Suppressor macrophage treated with lipopolysaccharide for 4 hours (primary cell): ENCODE measurements at regions not wholly inside any gene's neighbourhood (a gene's known extent, or its start where the extent isn't known, plus 50 kb on each side); places are given as distances from the start of the nearest gene placed in this dataset.

ENCODE experiments used
- DNase-seq: peaks from one replicate; pipeline ENCODE4 v3.0.0-alpha.2; 2020

DNA sequence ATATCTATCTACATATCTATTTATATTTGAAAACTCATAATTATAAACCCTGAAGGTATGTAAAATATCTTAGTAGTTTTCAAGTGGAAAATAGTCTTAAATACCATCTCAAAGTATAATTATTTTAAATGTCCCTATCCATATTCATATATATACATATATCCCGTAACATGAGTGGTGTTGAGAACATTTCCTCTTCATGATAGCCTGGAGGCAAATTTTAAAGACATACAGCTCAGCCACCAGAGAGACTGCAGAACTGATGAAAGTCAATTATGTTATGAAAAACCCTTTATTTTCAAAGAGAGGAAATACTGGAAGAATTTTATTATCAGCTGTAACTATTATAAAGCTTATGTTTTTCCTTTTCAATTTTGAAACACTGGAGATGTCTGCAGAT, 1806.7 kb upstream of the PCDH7 start:
- DNase-seq = no peak

- no peak for DNase-seq
Observed at GRCh38 chr4:28916585-28916984, 1803.6 kb upstream of the PCDH7 start.

DNA sequence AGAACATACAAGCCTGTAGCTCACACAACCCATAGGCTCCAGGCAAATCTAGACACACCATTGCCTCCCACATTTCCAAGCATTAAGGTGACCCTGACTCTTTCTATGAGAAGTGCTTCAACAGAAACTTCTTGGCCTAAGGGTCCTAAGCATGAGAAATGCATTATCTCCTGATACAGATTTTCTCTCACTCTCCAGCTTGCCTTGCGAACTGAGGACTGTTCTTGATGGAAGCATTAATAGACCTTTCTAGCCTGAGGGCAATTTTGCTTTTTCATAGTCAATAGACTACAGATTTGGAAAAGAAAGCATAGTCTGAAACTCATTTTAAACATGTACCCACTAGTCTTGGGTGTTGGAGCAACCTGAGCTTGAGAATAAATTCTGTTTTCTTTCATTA, 1801.3 kb upstream of the PCDH7 start:
- no peak for DNase-seq

DNA sequence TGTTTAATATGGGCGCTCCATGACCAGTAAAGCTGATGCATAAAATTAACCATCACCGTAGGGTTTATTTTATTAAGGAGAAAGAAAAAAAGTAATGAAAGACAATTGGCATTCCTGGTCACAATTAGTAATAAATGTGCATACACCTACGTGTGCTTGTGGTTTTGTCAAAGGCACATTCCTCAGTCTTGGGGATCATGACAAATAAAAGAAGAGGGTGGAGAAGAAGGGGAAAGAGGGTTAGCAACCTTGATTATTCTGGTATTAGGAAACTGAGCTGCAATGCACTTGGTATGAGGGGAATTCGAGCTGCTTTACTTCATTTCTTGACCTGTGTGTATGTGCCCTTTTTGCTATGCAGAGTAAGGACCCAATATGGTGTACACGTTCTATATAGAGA, 1798.3 kb upstream of the PCDH7 start:
- DNase-seq = no peak

DNA sequence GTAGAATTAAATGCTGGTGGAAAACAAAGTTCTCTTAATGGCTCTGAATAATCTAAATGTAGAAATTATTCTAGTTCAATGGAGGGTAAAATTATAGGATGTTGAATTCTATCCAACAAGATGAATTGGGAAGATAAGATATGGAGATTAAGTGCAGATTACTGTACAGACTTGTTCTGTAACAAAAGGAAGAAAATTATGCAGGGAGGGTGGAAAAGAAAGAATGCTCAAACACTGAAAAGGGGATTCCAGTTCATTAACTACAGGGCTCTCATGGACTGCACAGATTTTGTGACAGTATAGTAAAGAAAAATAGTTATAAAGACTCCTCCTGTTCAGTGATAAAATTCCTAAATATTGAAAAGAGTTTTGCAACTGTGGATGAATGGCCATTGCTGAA, 1794.0 kb upstream of the PCDH7 start:
- DNase-seq = no peak

- no peak for DNase-seq
Observed at GRCh38 chr4:28942631-28943030, 1777.5 kb upstream of the PCDH7 start.

GRCh38 chr4:28947374-28947773, 1772.8 kb upstream of the PCDH7 start:
- no peak for DNase-seq

DNA sequence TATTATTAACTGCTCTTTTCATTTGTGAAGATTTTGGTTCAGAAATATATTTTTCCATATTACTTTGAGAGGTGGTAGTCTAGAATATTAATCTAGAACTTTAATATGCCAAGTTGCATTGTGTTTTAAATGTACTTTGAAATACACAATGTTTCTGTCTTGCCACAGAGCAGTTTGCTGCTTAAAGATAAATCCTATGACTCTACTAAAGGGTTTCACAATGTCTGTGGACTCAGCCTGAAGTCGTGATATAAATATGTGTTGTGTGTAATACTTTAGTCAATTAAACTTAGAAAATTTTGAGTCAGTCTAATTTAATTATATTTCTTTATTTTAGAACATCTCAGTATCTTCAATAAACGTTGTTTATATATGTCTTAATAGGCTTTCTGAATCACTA, 1771.7 kb upstream of the PCDH7 start:
- DNase-seq = no peak

DNA sequence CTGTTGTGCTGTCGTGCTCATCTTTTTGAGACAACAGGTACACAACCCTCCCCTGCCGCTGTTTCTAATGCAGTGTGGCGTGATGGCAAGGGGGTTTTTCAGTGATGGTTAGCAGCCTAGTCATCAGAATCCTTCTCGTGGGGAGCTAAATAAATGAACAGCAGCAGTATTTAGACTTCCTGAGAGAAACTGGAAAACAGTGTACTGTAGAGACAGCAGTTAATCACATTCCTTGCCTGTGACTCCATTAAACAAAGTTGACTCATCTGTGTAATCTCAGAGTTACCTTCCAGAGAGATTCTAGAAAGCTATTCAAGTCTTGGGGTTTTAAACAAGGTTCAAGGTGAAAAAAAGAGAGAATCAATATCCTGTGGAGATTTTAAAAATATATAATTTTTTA, 1753.2 kb upstream of the PCDH7 start:
- DNase-seq = no peak

DNA sequence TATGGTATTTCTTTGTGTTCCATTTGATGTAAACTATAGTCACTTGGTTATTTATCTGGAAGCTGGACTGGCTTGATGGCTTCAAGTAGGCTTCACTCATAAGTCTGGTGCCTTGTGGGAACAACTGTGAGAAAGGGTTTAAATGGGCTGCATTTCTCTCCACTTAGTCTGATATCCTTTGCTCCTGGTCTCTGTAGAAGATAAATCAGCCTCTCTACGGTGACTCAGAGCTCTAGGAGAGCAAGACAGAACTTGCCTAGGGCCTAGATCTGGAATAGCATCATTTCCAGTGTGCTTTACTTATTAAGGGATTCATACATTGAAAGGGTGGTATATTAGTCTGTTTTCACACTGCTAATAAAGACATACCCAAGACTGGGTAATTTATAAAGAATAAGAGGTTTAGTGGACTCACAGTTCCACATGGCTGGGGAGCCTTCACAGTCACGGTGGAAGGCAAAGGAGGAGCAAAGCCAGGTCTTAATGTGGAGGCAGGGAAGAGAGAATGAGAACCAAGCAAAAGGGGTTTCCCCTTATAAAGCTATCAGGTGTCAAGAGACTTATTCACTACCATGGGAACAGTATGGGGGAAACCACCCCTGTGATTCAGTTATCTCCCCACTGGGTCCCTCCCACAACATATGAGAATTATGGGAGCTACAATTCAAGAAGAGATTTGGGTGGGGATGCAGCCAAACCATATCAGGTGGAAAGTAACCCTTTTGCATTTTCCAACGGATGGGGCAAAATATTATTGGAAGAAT, 1746.4 kb upstream of the PCDH7 start:
- DNase-seq = no peak

- DNase-seq = no peak
Observed at GRCh38 chr4:28976369-28976768, 1743.8 kb upstream of the PCDH7 start.

DNA sequence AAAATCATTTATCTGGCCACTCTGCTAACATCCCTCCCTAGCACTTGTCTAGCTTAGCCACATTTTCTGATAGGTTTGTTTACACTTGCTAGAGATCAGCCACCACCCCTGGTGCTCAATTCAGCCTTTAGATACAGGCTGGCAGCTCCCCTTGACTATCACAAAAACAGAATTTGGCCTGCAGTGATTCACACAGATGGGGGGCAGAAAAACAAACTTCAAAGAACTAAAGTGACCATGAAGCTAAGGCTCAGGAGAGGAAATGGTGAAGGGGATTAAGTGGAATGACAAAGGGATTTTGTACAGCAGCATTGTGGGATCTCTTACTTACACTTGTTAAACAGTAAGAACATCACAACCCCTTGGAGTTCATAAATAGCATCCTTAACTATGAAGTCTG, 1718.0 kb upstream of the PCDH7 start:
- no peak for DNase-seq

- DNase-seq = no peak
Observed at GRCh38 chr4:29005838-29006237, 1714.3 kb upstream of the PCDH7 start.

- no peak for DNase-seq
Observed at GRCh38 chr4:29009908-29010307, 1710.3 kb upstream of the PCDH7 start.

- DNase-seq = no peak
Observed at GRCh38 chr4:29013341-29013740, 1706.8 kb upstream of the PCDH7 start.

- DNase-seq = no peak
Observed at GRCh38 chr4:29014555-29014954, 1705.6 kb upstream of the PCDH7 start.

- no peak for DNase-seq
Observed at GRCh38 chr4:29033703-29034102, 1686.5 kb upstream of the PCDH7 start.

GRCh38 chr4:29037501-29037900, 1682.7 kb upstream of the PCDH7 start:
- DNase-seq = no peak

GRCh38 chr4:29043411-29043810, 1676.8 kb upstream of the PCDH7 start:
- DNase-seq = no peak

- DNase-seq = no peak
Observed at GRCh38 chr4:29046186-29046585, 1674.0 kb upstream of the PCDH7 start.

DNA sequence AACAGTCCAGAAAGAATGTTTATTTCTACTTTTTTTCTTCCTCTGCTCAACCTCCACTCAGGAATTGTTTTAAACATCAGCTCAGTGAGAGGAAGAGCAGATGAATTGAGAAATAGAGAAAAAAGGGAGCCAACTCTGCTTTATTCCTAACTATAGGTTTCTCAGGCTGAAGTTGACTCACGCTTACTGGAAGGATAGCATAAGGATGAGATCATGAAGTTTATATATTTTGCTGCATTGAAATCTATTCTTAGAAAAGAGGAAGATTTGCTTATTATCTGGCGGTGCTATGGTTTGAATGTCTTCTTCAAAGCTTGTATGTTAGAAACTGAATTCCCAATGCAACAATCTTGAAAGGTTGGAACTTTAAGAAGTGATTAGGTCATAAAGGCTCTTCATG, 1673.4 kb upstream of the PCDH7 start:
- DNase-seq = no peak

DNA sequence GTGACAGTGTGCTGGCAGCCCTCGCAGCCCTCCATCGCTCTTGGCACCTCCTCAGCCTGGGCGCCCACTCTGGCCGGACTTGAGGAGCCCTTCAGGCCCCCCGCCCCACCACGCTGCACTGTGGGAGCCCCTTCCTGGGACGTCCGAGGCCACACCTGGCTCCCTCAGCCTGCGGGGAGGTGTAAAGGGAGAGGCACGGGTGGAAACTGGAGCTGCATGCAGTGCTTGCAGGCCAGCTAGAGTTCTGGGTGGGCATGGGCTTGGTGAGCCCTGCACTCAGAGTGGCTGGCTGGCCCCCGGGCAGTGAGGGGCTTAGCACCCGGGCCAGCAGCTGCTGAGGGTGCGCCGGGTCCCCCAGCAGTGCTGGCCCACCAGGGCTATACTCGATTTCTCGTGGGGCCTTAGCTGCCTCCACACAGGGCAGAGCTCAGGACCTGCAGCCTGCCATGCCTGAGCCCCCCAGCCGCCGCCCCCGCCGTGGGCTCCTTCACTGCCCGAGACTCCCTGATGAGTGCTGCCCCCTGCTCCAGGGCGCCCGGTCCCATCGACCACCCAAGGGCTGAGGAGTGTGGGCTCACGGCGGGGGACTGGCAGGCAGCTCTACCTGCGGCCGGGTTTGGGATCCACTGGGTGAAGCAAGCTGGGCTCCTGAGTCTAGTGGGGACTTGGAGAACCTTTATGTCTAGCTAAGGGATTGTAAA, 1672.7 kb upstream of the PCDH7 start:
- DNase-seq = no peak

DNA sequence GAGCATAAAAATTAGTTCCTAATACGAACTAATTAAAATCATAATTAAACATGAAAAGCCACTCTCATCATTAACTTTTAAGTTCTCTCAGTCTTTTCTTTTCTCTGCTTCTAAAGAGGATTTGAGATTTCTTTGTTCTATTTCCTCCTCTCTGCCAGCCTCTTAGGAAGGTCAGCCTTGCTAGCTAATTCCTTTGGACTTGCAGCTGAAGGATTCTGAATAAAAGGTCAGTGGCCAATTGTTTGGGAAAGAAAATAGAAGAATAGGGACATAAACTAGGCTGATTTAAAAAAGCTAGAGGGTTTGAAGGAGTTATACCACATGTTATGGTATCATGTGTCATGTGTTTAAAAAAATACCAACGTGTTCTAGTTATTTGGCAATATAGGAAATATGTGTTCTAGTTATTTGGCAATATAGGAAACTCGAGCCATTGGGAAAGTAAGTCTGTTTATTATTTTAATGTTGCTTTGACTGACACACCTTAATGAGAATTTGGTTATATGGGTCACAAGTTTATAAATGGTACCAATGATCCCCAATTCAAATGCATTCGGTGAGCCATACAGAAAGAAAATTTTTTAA, 1668.7 kb upstream of the PCDH7 start:
- no peak for DNase-seq

GRCh38 chr4:29052266-29052665, 1667.9 kb upstream of the PCDH7 start:
- no peak for DNase-seq
